ENCODE measurements at regions not wholly inside any gene's neighbourhood (a gene's known extent, or its start where the extent isn't known, plus 50 kb on each side); places are given as distances from the start of the nearest gene placed in this dataset.
"Not testable (repeated sequence)": the region's sequence is repeated elsewhere in the genome, so short reads cannot be mapped to it uniquely, and the experiment has no call there.

DNA sequence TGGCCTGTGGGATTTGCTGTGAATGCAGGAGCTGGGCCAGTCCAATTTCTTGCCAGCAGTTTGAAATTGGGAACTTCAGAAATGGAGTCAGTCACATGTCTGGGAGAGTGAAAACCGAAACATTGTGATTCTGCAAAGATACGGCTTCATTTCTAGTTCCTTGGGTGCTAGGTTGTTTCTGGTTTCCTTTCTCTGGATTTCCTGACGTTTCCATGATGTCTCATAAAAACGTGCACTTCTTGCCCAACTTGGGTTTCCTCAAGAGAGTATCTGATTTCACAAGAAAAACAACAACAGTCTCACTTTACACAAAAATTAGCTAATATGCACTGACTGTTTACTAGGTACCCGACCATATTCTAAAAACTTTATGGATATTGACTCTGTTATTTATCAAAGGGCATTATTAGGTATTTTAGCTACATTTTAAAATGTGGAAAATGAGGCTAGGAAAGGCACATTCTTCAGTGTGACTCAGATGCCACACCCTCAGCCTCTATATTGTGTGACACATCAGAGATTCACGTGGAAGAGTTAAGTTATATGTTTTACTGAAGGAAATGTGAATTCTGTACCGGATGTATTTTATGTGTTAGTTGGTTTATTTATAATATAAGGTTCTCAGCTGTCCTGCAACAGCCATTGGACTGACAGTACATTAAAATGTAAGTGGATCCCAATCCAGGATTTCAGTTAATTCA is 225.0 kb upstream of the PUDP start:
- FAIRE-seq: no peak

GRCh38 chrX:7362111-7362510 is 214.2 kb upstream of the PUDP start:
- FAIRE-seq: no peak

DNA sequence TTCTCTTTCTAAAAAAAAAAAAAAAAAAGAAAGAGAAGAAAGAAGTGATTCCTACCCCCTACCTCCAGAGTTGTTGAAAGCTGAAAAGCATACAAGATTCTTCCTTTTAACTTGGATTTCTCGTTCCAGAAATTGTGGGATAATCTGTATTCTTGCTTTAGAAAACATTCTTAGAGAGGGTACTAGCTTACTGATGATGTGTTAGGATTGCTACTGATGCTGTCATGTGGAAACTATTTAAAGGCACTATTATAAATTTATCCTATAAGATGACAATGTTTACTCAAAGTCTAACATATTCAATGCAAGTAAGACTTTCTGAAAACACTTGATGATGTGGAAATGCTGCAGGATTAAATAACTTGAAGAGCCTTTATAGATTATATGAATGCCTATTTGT is 204.0 kb upstream of the PUDP start:
- no peak for FAIRE-seq

DNA sequence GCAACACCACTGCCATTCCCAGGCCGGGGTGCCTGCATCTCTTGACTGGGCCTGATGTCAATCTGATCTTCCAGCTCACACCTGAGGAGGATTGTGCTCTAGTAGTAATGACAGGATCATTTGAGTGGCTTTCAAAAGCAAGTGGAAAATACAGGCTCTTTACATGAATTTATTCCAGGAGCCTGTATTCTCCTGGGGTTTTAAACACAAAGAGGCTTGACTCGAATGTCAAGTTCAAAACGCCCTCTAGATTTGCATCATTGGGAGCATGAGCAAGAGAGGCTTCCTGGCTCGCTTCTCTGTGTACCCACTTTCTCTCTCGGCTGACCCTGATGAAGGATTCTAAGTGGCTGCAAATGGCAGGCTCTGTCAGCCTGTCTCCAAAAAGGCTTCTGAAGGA is 199.5 kb upstream of the PUDP start:
- no peak for FAIRE-seq

DNA sequence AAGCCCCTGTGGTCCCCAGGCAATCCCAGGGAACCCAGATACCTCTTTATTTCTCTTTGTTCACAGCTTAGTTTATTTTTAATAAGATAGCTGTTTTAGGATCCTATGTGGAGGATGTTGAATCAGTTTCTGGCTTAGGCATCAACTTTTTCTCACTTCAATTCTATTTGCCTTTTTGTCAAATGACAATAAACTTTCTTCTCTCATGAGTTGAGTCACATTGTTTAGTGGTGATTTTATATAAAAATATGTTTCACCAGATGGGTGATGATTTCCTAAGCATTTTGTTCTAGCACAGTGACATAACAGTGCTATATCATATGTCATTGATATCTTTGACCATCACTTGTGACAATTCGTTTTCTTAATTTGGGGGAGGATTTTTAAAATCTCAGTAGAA is 198.1 kb upstream of the PUDP start:
- no peak for FAIRE-seq

GRCh38 chrX:7343181-7343580 is 195.2 kb upstream of the PUDP start:
- no peak for FAIRE-seq

DNA sequence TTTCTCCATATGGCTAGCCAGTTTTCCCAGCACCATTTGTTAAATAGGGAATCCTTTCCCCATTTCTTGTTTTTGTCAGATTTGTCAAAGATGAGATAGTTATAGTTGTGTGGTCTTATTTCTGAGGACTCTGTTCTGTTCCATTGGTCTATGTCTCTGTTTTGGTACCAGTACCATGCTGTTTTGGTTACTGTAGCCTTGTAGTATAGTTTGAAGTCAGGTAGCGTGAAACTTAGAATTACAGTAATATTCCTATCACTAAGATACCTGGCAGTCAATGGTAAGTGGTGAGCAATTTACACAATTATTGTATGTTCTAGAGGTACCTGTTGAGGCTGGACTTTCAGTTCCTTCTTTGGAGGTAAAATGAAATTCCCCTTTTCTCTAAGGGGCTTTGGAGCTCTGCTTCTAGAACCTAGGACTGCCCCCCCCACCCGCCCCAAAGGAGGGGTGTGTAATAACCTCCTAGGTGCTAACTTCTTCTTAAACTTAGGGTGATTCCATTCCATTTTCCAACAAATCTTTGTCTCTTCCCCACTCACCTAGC is 187.9 kb upstream of the PUDP start:
- FAIRE-seq: not testable (repeated sequence)

DNA sequence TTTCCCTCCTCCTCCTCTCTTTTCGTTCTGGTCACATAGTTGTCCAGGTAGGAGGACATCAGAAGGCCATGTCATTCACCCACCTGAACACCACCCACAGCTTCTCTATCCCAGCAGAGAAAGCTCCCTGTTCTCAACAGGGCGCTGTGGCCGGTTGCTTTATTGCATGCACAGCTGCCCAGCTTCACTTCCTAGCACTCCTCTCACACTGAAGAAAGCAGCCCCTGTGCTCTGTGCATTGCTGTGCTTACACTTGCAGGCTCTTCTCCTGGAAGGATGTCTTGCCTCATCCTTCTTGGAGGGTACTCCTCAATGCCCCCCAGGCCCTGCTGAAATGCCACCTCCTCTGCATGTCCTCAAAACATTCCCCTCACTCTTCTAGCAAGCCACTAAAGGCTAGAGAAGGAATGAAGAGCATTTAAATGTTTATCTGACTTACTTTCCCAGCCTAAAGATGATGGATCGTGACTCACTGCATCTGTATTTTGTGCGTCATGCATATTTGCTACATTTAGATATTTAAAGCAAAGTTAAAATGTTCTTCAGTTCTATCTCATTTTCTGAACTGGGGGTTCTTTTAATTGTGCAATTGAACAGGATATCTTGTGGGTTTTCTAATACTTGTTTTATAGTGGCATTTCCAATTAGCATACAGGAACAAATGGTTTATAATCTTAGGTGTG is 186.4 kb upstream of the PUDP start:
- no peak for FAIRE-seq

GRCh38 chrX:7330971-7331746 is 183.2 kb upstream of the PUDP start:
- no peak for FAIRE-seq

DNA sequence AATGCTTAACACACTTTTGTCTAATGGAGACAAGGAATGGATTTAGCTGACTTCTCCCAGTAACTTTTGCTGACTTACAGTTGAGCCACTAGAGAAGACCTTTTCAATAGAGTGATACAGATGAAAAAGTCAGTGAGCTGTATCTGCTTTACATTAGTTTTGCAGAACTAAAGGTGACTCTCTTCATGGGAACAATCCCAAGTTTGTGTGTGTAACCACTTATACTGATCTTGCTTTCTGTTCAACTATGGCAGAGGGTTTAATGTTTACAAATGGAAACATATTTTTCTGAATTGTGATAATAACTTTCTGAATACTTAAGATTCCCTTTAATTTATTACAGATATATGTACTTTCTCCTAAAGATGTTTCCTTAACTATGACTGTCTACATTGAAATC is 182.6 kb upstream of the PUDP start:
- no peak for FAIRE-seq

DNA sequence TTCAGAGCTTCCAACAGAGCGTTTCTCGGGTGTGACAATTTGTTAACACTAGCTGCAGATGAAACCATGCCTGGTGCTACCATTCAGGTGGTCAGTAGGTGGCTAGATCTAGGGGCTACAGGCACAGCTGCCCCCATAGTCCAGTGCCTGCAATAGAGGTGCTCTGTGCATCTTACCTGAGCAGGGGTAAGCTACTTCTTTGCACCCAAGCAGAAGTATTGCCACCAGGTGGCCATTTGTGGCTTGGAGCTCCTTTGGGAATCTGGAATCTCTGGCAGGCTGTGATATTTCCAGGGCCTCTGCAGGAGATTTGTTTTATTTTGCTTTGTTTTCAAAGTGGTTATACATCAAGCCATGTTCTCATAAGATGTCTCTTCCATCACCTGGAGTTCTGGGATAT is 170.7 kb upstream of the PUDP start:
- FAIRE-seq: no peak

DNA sequence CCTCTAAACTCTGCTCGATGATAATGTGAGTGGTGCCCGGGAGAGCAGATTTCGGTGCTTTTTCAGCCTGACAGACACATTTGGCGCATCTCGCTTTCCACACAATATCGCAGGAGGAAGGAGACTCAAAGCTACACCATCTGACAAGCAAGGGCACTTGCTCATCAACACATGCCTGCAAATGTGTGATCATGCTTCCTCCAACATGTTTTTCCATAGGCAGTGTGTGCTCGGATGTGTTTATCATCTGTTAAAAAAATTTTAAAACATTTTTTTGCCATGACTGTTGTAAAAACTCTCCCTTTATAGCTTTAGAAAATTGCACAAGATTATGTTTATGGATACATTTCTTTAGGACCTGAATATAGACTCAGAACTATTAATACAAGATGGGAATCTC is 170.3 kb upstream of the PUDP start:
- no peak for FAIRE-seq

DNA sequence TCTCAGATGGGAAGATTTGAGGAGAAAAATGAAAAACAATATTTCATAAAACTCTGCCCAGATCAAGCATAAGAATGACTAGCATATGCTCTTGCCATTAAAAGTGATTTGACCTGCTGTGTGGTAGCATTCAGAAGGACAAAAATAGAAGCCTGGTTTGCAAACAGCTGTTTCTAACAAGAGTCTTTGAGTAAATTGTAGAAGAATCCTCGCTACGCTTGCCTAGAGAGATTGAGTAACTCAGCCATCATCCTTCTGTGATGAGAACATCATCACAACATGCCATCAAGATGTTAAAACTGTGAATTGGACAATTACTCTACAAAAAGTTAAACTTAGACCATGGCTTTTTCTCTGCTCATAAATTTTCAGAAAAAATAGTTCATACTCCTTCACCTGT is 168.9 kb upstream of the PUDP start:
- no peak for FAIRE-seq

GRCh38 chrX:7316280-7316679 is 168.3 kb upstream of the PUDP start:
- FAIRE-seq: no peak

- FAIRE-seq: no peak
Measured at GRCh38 chrX:7314425-7314824, 166.5 kb upstream of the PUDP start.

GRCh38 chrX:7307720-7308119 is 159.8 kb upstream of the PUDP start:
- FAIRE-seq: no peak

- no peak for FAIRE-seq
Measured at GRCh38 chrX:7294483-7294882, 146.5 kb upstream of the PUDP start.

DNA sequence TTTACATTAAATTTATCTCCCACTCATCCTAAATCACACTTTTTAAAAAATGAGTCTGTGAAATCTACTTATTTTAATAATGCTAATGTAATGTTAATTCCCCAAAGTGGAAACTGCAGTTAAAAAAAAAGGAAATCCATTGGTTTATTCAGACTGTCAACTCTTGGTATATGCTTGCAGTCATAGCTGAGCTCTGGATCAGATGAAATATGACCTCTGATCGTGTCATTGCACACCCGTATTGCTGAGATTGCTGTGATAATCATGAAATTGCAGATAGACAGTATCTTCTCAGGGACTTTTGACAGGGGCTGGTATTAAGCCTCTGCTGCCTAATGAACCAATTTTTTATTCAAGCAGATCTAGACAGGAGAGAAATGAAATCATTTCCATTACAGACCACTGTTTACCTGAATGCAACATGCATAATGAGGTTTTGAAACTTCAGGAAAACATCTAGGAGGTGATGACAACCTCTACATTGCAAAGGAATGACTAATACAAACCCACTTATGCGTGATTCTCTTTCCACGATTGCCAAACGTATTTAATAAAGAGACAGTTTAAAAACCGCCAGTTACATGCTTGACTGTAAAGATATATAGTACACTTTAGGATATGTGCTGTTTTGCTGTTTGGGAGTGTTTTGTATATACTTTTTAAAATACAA is 138.3 kb upstream of the PUDP start:
- no peak for FAIRE-seq

GRCh38 chrX:7285765-7286164 is 137.8 kb upstream of the PUDP start:
- FAIRE-seq: no peak

DNA sequence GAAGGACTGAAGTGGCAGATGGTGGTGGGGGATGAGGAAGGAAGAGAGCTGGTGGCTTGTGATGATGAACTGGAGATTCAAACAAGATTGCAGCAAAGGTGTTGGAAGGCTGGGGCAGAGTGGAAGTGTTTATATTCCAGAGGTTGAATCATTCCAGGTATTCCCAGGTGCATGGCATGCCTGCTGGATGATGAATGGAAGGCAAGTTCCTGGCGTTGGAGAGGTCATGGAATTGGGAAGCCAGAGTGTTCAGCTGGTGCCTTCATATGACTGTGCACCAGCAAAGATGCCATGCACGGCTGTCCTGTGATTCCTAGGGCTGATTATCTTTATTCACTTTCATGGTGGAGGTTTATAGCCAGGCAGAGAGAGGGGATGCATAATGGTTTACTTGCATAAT is 135.8 kb upstream of the PUDP start:
- FAIRE-seq: no peak

GRCh38 chrX:7280520-7280919 is 132.6 kb upstream of the PUDP start:
- no peak for FAIRE-seq

GRCh38 chrX:7272346-7272745 is 124.4 kb upstream of the PUDP start:
- no peak for FAIRE-seq

GRCh38 chrX:7270933-7271332 is 123.0 kb upstream of the PUDP start:
- no peak for FAIRE-seq
